ENCODE measurements at regions not wholly inside any gene's neighbourhood (a gene's known extent, or its start where the extent isn't known, plus 50 kb on each side); places are given as distances from the start of the nearest gene placed in this dataset.
A peak's percentile ranks its signal among the peaks of the same experiment; 100 is the strongest.

GRCh38 chr2:47315475-47315874 lies 53.6 kb upstream of the EPCAM start:
- no peaks in the 10 kb centered on the region for H3K9me3 ChIP-seq (ENCODE audit: control insufficient read depth in 2 of 2, insufficient read depth in 1 of 2, low read depth in 1 of 2, low read length in 1 of 2)
- WGBS, 2 donors, result 88 to 92% methylated on average over 5 of the region's 5 CpGs
- no peaks in the 10 kb centered on the region for H3K27me3 ChIP-seq (ENCODE audit: control insufficient read depth in 1 of 2, insufficient read depth in 2 of 2, low read length in 2 of 2)
- H3K36me3 ChIP-seq (ENCODE audit: control insufficient read depth in 2 of 2, insufficient read depth in 2 of 2, low read length in 1 of 2), result no peaks in the 10 kb centered on the region
- H3K4me1 ChIP-seq (ENCODE audit: control insufficient read depth in 2 of 2, insufficient read depth in 2 of 2, low read length in 1 of 2), result peaks cover 0 to 1% of the 10 kb centered on the region in 2 donors
- no peak overlapping the region for H3K27ac ChIP-seq (ENCODE audit: low read depth in 2 of 2, low read length in 1 of 2)
- H3K4me3 ChIP-seq (ENCODE audit: low read depth in 1 of 2, low read length in 2 of 2), result no peak overlapping the region

- Histone ChIP-seq H3K27me3 (ENCODE audit: control insufficient read depth in 1 of 2, insufficient read depth in 2 of 2, low read length in 2 of 2) (no peaks in the 10 kb centered on the region), H3K36me3 (ENCODE audit: control insufficient read depth in 2 of 2, insufficient read depth in 2 of 2, low read length in 1 of 2) (no peaks in the 10 kb centered on the region), H3K4me1 (ENCODE audit: control insufficient read depth in 2 of 2, insufficient read depth in 2 of 2, low read length in 1 of 2) (peaks cover 0 to 1% of the 10 kb centered on the region in 2 donors), H3K4me3 (ENCODE audit: low read depth in 1 of 2, low read length in 2 of 2) (no peak overlapping the region), H3K9me3 (ENCODE audit: control insufficient read depth in 2 of 2, insufficient read depth in 1 of 2, low read depth in 1 of 2, low read length in 1 of 2) (no peaks in the 10 kb centered on the region), H3K27ac (ENCODE audit: low read depth in 2 of 2, low read length in 1 of 2) (no peak overlapping the region)
- 80 to 83% methylated on average over 2 of the region's 2 CpGs for WGBS, 2 donors
Observed at GRCh38 chr2:47313728-47314127, 55.4 kb upstream of the EPCAM start.

GRCh38 chr2:47313141-47313691 lies 55.9 kb upstream of the EPCAM start:
- H3K27ac ChIP-seq (ENCODE audit: low read depth in 2 of 2, low read length in 1 of 2), result no peak overlapping the region
- H3K27me3 ChIP-seq (ENCODE audit: control insufficient read depth in 1 of 2, insufficient read depth in 2 of 2, low read length in 2 of 2), result no peaks in the 10 kb centered on the region
- no peak overlapping the region for H3K4me3 ChIP-seq (ENCODE audit: low read depth in 1 of 2, low read length in 2 of 2)
- WGBS, 2 donors, result 38 to 53% methylated on average over 6 of the region's 6 CpGs
- H3K4me1 ChIP-seq (ENCODE audit: control insufficient read depth in 2 of 2, insufficient read depth in 2 of 2, low read length in 1 of 2), result peaks cover 0 to 1% of the 10 kb centered on the region in 2 donors
- no peaks in the 10 kb centered on the region for H3K36me3 ChIP-seq (ENCODE audit: control insufficient read depth in 2 of 2, insufficient read depth in 2 of 2, low read length in 1 of 2)
- H3K9me3 ChIP-seq (ENCODE audit: control insufficient read depth in 2 of 2, insufficient read depth in 1 of 2, low read depth in 1 of 2, low read length in 1 of 2), result no peaks in the 10 kb centered on the region

GRCh38 chr2:47312491-47312850 lies 56.6 kb upstream of the EPCAM start:
- 86 to 94% methylated on average over 1 of the region's 1 CpG for WGBS, 2 donors
- H3K36me3 ChIP-seq (ENCODE audit: control insufficient read depth in 2 of 2, insufficient read depth in 2 of 2, low read length in 1 of 2), result no peaks in the 10 kb centered on the region
- no peaks in the 10 kb centered on the region for H3K27me3 ChIP-seq (ENCODE audit: control insufficient read depth in 1 of 2, insufficient read depth in 2 of 2, low read length in 2 of 2)
- no peaks in the 10 kb centered on the region for H3K9me3 ChIP-seq (ENCODE audit: control insufficient read depth in 2 of 2, insufficient read depth in 1 of 2, low read depth in 1 of 2, low read length in 1 of 2)
- H3K4me1 ChIP-seq (ENCODE audit: control insufficient read depth in 2 of 2, insufficient read depth in 2 of 2, low read length in 1 of 2), result peaks cover 0 to 1% of the 10 kb centered on the region in 2 donors
- no peak overlapping the region for H3K4me3 ChIP-seq (ENCODE audit: low read depth in 1 of 2, low read length in 2 of 2)
- no peak overlapping the region for H3K27ac ChIP-seq (ENCODE audit: low read depth in 2 of 2, low read length in 1 of 2)

- Histone ChIP-seq H3K4me1 (ENCODE audit: control insufficient read depth in 2 of 2, insufficient read depth in 2 of 2, low read length in 1 of 2) (peaks cover 0 to 1% of the 10 kb centered on the region in 2 donors), H3K27me3 (ENCODE audit: control insufficient read depth in 1 of 2, insufficient read depth in 2 of 2, low read length in 2 of 2) (no peaks in the 10 kb centered on the region), H3K27ac (ENCODE audit: low read depth in 2 of 2, low read length in 1 of 2) (no peak overlapping the region), H3K4me3 (ENCODE audit: low read depth in 1 of 2, low read length in 2 of 2) (no peak overlapping the region), H3K9me3 (ENCODE audit: control insufficient read depth in 2 of 2, insufficient read depth in 1 of 2, low read depth in 1 of 2, low read length in 1 of 2) (no peaks in the 10 kb centered on the region), H3K36me3 (ENCODE audit: control insufficient read depth in 2 of 2, insufficient read depth in 2 of 2, low read length in 1 of 2) (no peaks in the 10 kb centered on the region)
- 91% methylated on average over 7 of the region's 7 CpGs for WGBS, 2 donors
Observed at GRCh38 chr2:47311764-47312490, 57.2 kb upstream of the EPCAM start.

GRCh38 chr2:47310801-47311560 lies 58.1 kb upstream of the EPCAM start:
- Histone ChIP-seq H3K9me3 (ENCODE audit: control insufficient read depth in 2 of 2, insufficient read depth in 1 of 2, low read depth in 1 of 2, low read length in 1 of 2) (no peaks in the 10 kb centered on the region), H3K4me1 (ENCODE audit: control insufficient read depth in 2 of 2, insufficient read depth in 2 of 2, low read length in 1 of 2) (peaks cover 0 to 1% of the 10 kb centered on the region in 2 donors), H3K4me3 (ENCODE audit: low read depth in 1 of 2, low read length in 2 of 2) (no peak overlapping the region), H3K36me3 (ENCODE audit: control insufficient read depth in 2 of 2, insufficient read depth in 2 of 2, low read length in 1 of 2) (no peaks in the 10 kb centered on the region), H3K27ac (ENCODE audit: low read depth in 2 of 2, low read length in 1 of 2) (no peak overlapping the region), H3K27me3 (ENCODE audit: control insufficient read depth in 1 of 2, insufficient read depth in 2 of 2, low read length in 2 of 2) (no peaks in the 10 kb centered on the region)
- 61 to 69% methylated on average over 13 of the region's 13 CpGs for whole genome bisulfite sequencing, 2 donors

- Histone ChIP-seq H3K36me3 (ENCODE audit: control insufficient read depth in 2 of 2, insufficient read depth in 2 of 2, low read length in 1 of 2) (no peaks in the 10 kb centered on the region), H3K4me1 (ENCODE audit: control insufficient read depth in 2 of 2, insufficient read depth in 2 of 2, low read length in 1 of 2) (peaks cover 0 to 1% of the 10 kb centered on the region in 2 donors), H3K4me3 (ENCODE audit: low read depth in 1 of 2, low read length in 2 of 2) (no peak overlapping the region), H3K27me3 (ENCODE audit: control insufficient read depth in 1 of 2, insufficient read depth in 2 of 2, low read length in 2 of 2) (no peaks in the 10 kb centered on the region), H3K27ac (ENCODE audit: low read depth in 2 of 2, low read length in 1 of 2) (peak overlapping the region in 1 of 2 donors; percentile 43), H3K9me3 (ENCODE audit: control insufficient read depth in 2 of 2, insufficient read depth in 1 of 2, low read depth in 1 of 2, low read length in 1 of 2) (no peaks in the 10 kb centered on the region)
- WGBS, 2 donors, result 54 to 67% methylated on average over 9 of the region's 9 CpGs
Observed at GRCh38 chr2:47309952-47310800, 58.9 kb upstream of the EPCAM start.

GRCh38 chr2:47309472-47309951 lies 59.6 kb upstream of the EPCAM start:
- WGBS, 2 donors, result 66 to 83% methylated on average over 5 of the region's 5 CpGs
- no peaks in the 10 kb centered on the region for H3K27me3 ChIP-seq (ENCODE audit: control insufficient read depth in 1 of 2, insufficient read depth in 2 of 2, low read length in 2 of 2)
- H3K27ac ChIP-seq (ENCODE audit: low read depth in 2 of 2, low read length in 1 of 2), result no peak overlapping the region
- H3K9me3 ChIP-seq (ENCODE audit: control insufficient read depth in 2 of 2, insufficient read depth in 1 of 2, low read depth in 1 of 2, low read length in 1 of 2), result no peaks in the 10 kb centered on the region
- H3K4me1 ChIP-seq (ENCODE audit: control insufficient read depth in 2 of 2, insufficient read depth in 2 of 2, low read length in 1 of 2), result peaks cover 0 to 1% of the 10 kb centered on the region in 2 donors
- H3K36me3 ChIP-seq (ENCODE audit: control insufficient read depth in 2 of 2, insufficient read depth in 2 of 2, low read length in 1 of 2), result no peaks in the 10 kb centered on the region
- H3K4me3 ChIP-seq (ENCODE audit: low read depth in 1 of 2, low read length in 2 of 2), result no peak overlapping the region

- no peak overlapping the region for H3K27ac ChIP-seq (ENCODE audit: low read depth in 2 of 2, low read length in 1 of 2)
- no peaks in the 10 kb centered on the region for H3K9me3 ChIP-seq (ENCODE audit: control insufficient read depth in 2 of 2, insufficient read depth in 1 of 2, low read depth in 1 of 2, low read length in 1 of 2)
- no peaks in the 10 kb centered on the region for H3K27me3 ChIP-seq (ENCODE audit: control insufficient read depth in 1 of 2, insufficient read depth in 2 of 2, low read length in 2 of 2)
- no peaks in the 10 kb centered on the region for H3K4me1 ChIP-seq (ENCODE audit: control insufficient read depth in 2 of 2, insufficient read depth in 2 of 2, low read length in 1 of 2)
- H3K36me3 ChIP-seq (ENCODE audit: control insufficient read depth in 2 of 2, insufficient read depth in 2 of 2, low read length in 1 of 2), result no peaks in the 10 kb centered on the region
- H3K4me3 ChIP-seq (ENCODE audit: low read depth in 1 of 2, low read length in 2 of 2), result no peak overlapping the region
Observed at GRCh38 chr2:47307066-47307465, 62.0 kb upstream of the EPCAM start.
